Naive thymus-derived CD4-positive, alpha-beta T cell (primary cell): ENCODE measurements at regions not wholly inside any gene's neighbourhood (a gene's known extent, or its start where the extent isn't known, plus 50 kb on each side); places are given as distances from the start of the nearest gene placed in this dataset.

Experiments used
- ATAC-seq: fragments of 150-1000 bp; cut with Tn5 transposase; 2 replicates; pipeline ENCODE4 v1.10.0; 2021; ENCODE audit warnings: mild to moderate bottlenecking, moderate library complexity
- CTCF ChIA-PET: fragments of 350-600 bp; sonication (Branson Sonifier 250); formaldehyde crosslinking; loops from one replicate; lab custom pipeline; 2021; ENCODE audit warnings: antibody characterized with exemption; lab: Charles Lee
- POLR2A ChIA-PET: fragments of 350-600 bp; sonication (Branson Sonifier 250); formaldehyde crosslinking; loops from one replicate; lab custom pipeline; 2021; ENCODE audit warnings: antibody characterized with exemption, inconsistent platforms; lab: Charles Lee
- DNase-seq, 9 donors: peaks; one replicate each; pipeline versions ENCODE4 v3.0.0 to v3.0.0-alpha.2; 2020 to 2022; ENCODE audit warnings: mixed read lengths in 1 of 9
- H3K27ac ChIP-seq: one replicate; pipeline ENCODE4 v1.7.0; 2013; ENCODE audit warnings: mild to moderate bottlenecking, low read depth, low read length, moderate library complexity
- H3K27me3 ChIP-seq, 2 donors: one replicate each; pipeline ENCODE4 v1.7.0; 2013; ENCODE audit warnings: low read length in 2 of 2, mild to moderate bottlenecking in 2 of 2, moderate library complexity in 2 of 2; ENCODE audit not compliant: control insufficient read depth in 2 of 2, insufficient read depth in 2 of 2
- H3K36me3 ChIP-seq, 3 experiments: 1 replicate in 2 of 3; 2 replicates in 1 of 3; pipeline ENCODE4 v1.7.0; 2013; ENCODE audit warnings: low read length in 3 of 3, mild to moderate bottlenecking in 3 of 3, moderate library complexity in 1 of 3; ENCODE audit not compliant: insufficient read depth in 3 of 3, control insufficient read depth in 2 of 3
- H3K4me1 ChIP-seq, 2 donors: one replicate each; pipeline ENCODE4 v1.7.0; 2013; ENCODE audit warnings: low read length in 2 of 2, mild to moderate bottlenecking in 2 of 2, moderate library complexity in 1 of 2; ENCODE audit not compliant: control insufficient read depth in 2 of 2, insufficient read depth in 2 of 2
- H3K4me3 ChIP-seq: 2 replicates; pipeline ENCODE4 v1.7.0; 2013; ENCODE audit warnings: mild to moderate bottlenecking, low read length
- H3K9me3 ChIP-seq, 3 experiments: 1 replicate in 2 of 3; 2 replicates in 1 of 3; pipeline ENCODE4 v1.7.0; 2013; ENCODE audit warnings: low read length in 3 of 3; ENCODE audit not compliant: control insufficient read depth in 2 of 3
- H3K27ac Mint-ChIP-seq, 9 donors: one replicate each; pipeline ENCODE4 v1.8.0; 2020 to 2022; ENCODE audit warnings: mixed read lengths in 9 of 9, mild to moderate bottlenecking in 8 of 9, moderate library complexity in 5 of 9, inconsistent platforms in 2 of 9
- H3K27me3 Mint-ChIP-seq, 5 donors: one replicate each; pipeline ENCODE4 v1.8.0; 2021 to 2022; ENCODE audit warnings: mixed read lengths in 5 of 5, mild to moderate bottlenecking in 1 of 5
- H3K36me3 Mint-ChIP-seq, 5 donors: one replicate each; pipeline ENCODE4 v1.8.0; 2020 to 2022; ENCODE audit warnings: mixed read lengths in 5 of 5, mild to moderate bottlenecking in 3 of 5, inconsistent platforms in 1 of 5
- H3K4me1 Mint-ChIP-seq, 7 donors: one replicate each; pipeline ENCODE4 v1.8.0; 2020 to 2022; ENCODE audit warnings: mixed read lengths in 7 of 7, mild to moderate bottlenecking in 3 of 7, inconsistent platforms in 1 of 7
- H3K4me3 Mint-ChIP-seq, 10 donors: one replicate each; pipeline ENCODE4 v1.8.0; 2020 to 2022; ENCODE audit warnings: mild to moderate bottlenecking in 10 of 10, mixed read lengths in 10 of 10, moderate library complexity in 6 of 10, inconsistent platforms in 2 of 10
- H3K9me3 Mint-ChIP-seq, 11 donors: one replicate each; pipeline ENCODE4 v1.8.0; 2020 to 2022; ENCODE audit warnings: mixed read lengths in 11 of 11, mild to moderate bottlenecking in 4 of 11, inconsistent platforms in 1 of 11, moderate library complexity in 1 of 11
- intact Hi-C, 2 donors: fragments of 100-400 bp; cut with micrococcal nuclease; formaldehyde crosslinking; loops; one replicate each; pipeline ENCODE4 v1.15.1; 2023

DNA sequence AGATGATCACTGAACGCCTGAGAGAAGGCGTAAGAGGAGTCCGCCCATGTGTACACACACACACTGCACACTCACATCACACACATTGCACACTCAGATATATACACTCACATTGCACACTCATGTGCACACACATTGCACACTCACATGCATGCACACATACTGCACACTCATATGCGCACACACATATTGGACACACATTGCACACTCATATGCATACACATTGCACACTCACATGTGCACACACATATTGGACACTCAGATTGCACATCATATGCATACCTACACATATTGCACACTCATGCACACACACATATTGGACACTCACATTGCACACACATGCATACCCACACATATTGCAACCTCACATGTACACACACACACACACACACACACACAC, 163.2 kb downstream of the WSCD1 start:
- H3K4me3 Mint-ChIP-seq = no peak overlapping the region
- H3K27ac Mint-ChIP-seq = no peak overlapping the region
- H3K9me3 ChIP-seq = no peaks in the 10 kb centered on the region
- no peaks in the 10 kb centered on the region for H3K4me1 ChIP-seq
- DNase-seq (no peak), ATAC-seq (no peak)
- peaks cover 0 to 5% (median 5%) of the 10 kb centered on the region in 5 donors for H3K27me3 Mint-ChIP-seq
- no peaks in the 10 kb centered on the region for H3K4me1 Mint-ChIP-seq
- ChIA-PET CTCF (no interaction called here), POLR2A (no interaction called here)
- no peaks in the 10 kb centered on the region for H3K27me3 ChIP-seq
- peaks cover 0 to 3% (median 0%) of the 10 kb centered on the region in 11 donors for H3K9me3 Mint-ChIP-seq
- no peaks in the 10 kb centered on the region for H3K36me3 Mint-ChIP-seq
- no peaks in the 10 kb centered on the region for H3K36me3 ChIP-seq
- no peak overlapping the region for H3K4me3 ChIP-seq
- intact Hi-C loops = no loop called here
- no peak overlapping the region for H3K27ac ChIP-seq

DNA sequence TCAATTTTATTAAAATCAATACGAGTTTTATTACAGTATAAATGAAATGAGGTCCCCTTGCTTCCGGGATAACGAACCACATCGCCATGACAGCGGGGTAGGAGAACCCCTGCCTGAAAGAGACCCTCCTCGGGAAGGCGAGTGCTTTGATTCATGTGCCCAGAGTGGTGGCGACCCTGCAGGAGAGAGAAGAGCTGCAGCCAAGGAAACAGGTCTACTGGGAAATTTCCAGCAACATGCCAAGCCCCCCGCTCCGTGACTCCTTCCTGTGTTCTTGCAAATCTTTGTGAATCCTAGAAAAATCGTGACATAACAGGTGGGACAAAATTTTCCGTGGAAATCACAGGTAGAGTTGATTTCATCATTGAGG, 162.5 kb downstream of the WSCD1 start:
- Histone ChIP-seq H3K27me3 (no peaks in the 10 kb centered on the region), H3K4me1 (no peaks in the 10 kb centered on the region), H3K27ac (no peak overlapping the region), H3K4me3 (no peak overlapping the region), H3K36me3 (no peaks in the 10 kb centered on the region), H3K9me3 (no peaks in the 10 kb centered on the region)
- no peaks in the 10 kb centered on the region for H3K36me3 Mint-ChIP-seq
- no peaks in the 10 kb centered on the region for H3K4me1 Mint-ChIP-seq
- H3K9me3 Mint-ChIP-seq = peaks cover 0 to 3% (median 0%) of the 10 kb centered on the region in 11 donors
- ChIA-PET POLR2A (no interaction called here), CTCF (no interaction called here)
- H3K27ac Mint-ChIP-seq = no peak overlapping the region
- peaks cover 0 to 5% (median 5%) of the 10 kb centered on the region in 5 donors for H3K27me3 Mint-ChIP-seq
- DNase-seq = no peak
- no peak overlapping the region for H3K4me3 Mint-ChIP-seq
- intact Hi-C loops = no loop called here
- ATAC-seq = no peak

DNA sequence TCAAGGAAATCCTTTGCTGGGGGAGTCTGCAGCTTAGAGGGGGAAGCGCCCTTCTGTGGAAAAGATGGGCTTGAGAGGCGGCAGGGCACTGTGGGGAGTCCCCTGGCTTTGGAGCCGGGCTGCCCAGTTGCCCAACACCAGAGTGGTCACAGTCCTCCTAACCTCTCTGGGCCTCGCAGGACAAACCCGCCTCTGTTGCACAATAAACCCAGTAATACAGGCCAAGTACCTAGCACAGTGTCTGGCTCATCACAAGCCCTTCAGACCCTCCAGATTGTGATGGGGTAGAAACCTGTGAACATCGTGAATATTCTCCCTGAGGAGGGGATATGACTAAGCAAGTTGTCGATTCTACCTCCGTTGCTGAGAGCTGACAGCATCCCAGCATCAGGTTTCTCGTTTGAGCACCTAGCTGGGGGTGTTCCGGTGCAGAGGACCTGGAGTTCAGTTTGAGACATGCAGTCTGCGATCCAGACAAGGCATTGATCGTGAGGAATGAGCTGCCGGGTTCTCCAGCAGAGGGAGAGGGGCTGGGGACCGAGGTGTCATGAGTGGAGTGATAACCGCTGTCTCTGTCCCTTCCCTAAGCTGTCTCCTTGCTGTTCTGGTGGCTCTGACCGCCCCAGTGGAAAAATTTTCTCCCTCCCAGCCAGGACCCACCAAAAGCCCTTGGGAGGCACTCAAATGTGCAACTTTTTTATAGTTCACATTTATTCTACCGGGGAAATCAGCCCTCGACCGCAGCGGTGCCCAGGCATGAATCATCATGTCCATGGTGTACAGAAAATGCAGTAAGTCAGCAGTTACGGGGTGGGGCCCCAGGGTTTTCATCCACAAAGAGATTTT, 161.9 kb downstream of the WSCD1 start:
- intact Hi-C loops = no loop called here
- no peak overlapping the region for H3K4me3 ChIP-seq

DNA sequence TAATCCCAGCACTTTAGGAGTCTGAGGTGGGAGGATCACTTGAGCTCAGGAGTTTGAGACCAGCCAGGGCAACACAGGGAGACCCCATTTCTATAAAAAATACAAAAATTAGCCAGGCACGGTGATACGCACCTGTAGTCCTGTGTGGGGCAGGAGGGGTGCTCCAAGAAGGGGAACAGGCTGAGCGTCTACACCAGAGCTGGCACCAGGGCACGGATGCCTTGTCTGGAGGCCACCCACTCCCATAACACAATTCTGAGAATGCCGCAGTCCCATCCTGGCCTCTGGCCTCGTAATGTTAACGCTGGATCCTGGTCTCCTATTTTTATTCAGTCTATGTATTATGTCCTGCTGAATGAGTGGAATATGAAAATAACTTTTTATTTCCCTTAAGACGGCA, 161.3 kb downstream of the WSCD1 start:
- no peak overlapping the region for H3K27ac ChIP-seq
- Mint-ChIP-seq H3K27ac (no peak overlapping the region), H3K27me3 (peaks cover 0 to 6% (median 5%) of the 10 kb centered on the region in 5 donors), H3K4me1 (no peaks in the 10 kb centered on the region), H3K4me3 (no peak overlapping the region), H3K36me3 (no peaks in the 10 kb centered on the region), H3K9me3 (peaks cover 0 to 3% (median 0%) of the 10 kb centered on the region in 11 donors)
- ATAC-seq (no peak), DNase-seq (no peak)
- CTCF ChIA-PET = no interaction called here
- no peaks in the 10 kb centered on the region for H3K27me3 ChIP-seq
- no peaks in the 10 kb centered on the region for H3K36me3 ChIP-seq
- intact Hi-C loops = no loop called here
- H3K4me3 ChIP-seq = no peak overlapping the region
- POLR2A ChIA-PET = no interaction called here
- H3K4me1 ChIP-seq = no peaks in the 10 kb centered on the region
- no peaks in the 10 kb centered on the region for H3K9me3 ChIP-seq

More for the DNA sequence above, 161.9 kb downstream of the WSCD1 start:
- Histone ChIP-seq H3K27me3 (no peaks in the 10 kb centered on the region), H3K27ac (no peak overlapping the region), H3K9me3 (no peaks in the 10 kb centered on the region), H3K36me3 (no peaks in the 10 kb centered on the region), H3K4me1 (no peaks in the 10 kb centered on the region)
- Mint-ChIP-seq H3K4me1 (no peaks in the 10 kb centered on the region), H3K36me3 (no peaks in the 10 kb centered on the region), H3K27me3 (peaks cover 0 to 6% (median 5%) of the 10 kb centered on the region in 5 donors), H3K9me3 (peaks cover 0 to 3% (median 0%) of the 10 kb centered on the region in 11 donors), H3K4me3 (no peak overlapping the region), H3K27ac (no peak overlapping the region)
- ATAC-seq = no peak
- ChIA-PET CTCF (no interaction called here), POLR2A (no interaction called here)
- no peak for DNase-seq

DNA sequence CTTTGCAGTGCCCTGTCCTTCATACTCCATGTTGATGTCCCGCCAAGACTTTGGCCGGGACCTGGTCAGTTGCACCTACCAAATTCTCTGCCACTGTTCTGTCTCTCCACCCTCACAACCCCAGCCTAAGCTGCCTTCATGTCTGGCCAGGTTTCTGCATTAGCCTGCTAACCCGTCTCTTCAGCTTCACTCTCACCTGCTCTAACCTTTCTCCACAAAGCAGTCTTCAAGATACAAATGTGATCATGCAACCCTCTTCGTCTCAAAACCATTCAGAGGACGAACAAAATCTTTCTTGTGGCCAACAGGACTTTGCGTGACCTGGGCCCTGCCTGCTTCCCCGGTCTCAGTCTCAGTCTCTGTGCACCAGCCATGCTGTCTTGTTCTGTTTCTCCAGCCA, 148.2 kb downstream of the WSCD1 start:
- peaks cover 0 to 2% (median 0%) of the 10 kb centered on the region in 7 donors for H3K4me1 Mint-ChIP-seq
- no peaks in the 10 kb centered on the region for H3K9me3 ChIP-seq
- no peak overlapping the region for H3K27ac ChIP-seq
- H3K27me3 ChIP-seq = no peaks in the 10 kb centered on the region
- no peaks in the 10 kb centered on the region for H3K36me3 ChIP-seq
- intact Hi-C loops = no loop called here
- ChIA-PET CTCF (no interaction called here), POLR2A (no interaction called here)
- H3K4me3 Mint-ChIP-seq = no peak overlapping the region
- ATAC-seq (no peak), DNase-seq (no peak)
- H3K4me3 ChIP-seq = no peak overlapping the region
- no peaks in the 10 kb centered on the region for H3K4me1 ChIP-seq
- peaks cover 0 to 13% (median 0%) of the 10 kb centered on the region in 5 donors for H3K36me3 Mint-ChIP-seq
- no peak overlapping the region for H3K27ac Mint-ChIP-seq
- H3K27me3 Mint-ChIP-seq = peaks cover 14 to 43% (median 38%) of the 10 kb centered on the region in 5 donors
- peaks cover 0 to 28% (median 12%) of the 10 kb centered on the region in 11 donors for H3K9me3 Mint-ChIP-seq

DNA sequence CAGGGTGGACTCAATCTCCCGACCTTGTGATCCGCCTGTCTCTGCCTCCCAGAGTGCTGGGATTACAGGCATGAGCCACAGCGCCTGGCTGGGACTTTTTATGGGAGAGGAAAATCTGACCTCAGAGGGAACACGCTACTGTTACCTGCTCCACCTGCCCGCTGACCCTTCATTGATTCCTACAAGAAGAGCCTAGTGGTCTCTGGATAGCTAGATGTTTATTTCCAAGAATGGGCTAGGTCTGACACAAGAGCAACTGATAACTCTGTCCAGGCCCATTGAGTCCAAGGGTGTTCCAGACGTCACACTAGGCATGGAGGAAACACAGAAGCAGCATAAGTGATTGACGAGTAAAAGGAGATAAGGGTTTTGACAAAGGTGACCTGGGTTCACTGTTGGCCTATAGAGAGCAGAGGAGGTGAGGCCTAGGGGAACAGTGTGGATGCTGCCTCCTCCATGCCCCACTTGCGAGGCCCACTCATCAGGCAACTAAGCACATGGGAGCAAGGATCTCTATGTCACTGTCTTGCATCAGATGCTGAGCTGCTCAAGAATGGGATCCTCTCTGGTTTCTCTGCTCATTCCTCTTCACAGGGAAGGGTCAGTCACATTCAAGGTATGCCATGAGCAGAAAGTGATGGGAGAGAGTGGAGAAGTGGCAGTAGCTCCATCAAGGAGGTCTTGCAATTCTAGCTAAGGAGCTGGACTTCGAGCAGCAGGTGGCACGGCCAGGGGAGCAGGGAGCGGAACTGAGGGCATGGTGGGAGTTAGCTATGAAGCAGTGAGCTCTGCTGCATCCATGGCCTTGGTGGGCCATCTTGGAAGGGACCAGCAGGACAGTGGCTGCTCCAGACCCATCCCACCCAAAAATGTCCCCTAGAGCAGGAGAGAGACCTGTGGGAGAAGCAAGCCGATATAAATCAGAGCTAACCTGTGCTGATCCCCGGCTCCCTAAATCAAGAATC, 145.2 kb downstream of the WSCD1 start:
- no peaks in the 10 kb centered on the region for H3K36me3 ChIP-seq
- H3K9me3 Mint-ChIP-seq = peaks cover 0 to 5% (median under 1%) of the 10 kb centered on the region in 11 donors
- DNase-seq = no peak
- H3K9me3 ChIP-seq = no peaks in the 10 kb centered on the region
- H3K4me3 ChIP-seq = no peak overlapping the region
- ChIA-PET POLR2A (no interaction called here), CTCF (no interaction called here)
- no peaks in the 10 kb centered on the region for H3K36me3 Mint-ChIP-seq
- H3K27me3 Mint-ChIP-seq = peaks cover 3 to 38% (median 29%) of the 10 kb centered on the region in 5 donors
- no peaks in the 10 kb centered on the region for H3K4me1 Mint-ChIP-seq
- no peak overlapping the region for H3K27ac ChIP-seq
- intact Hi-C loops = no loop called here
- H3K27me3 ChIP-seq = no peaks in the 10 kb centered on the region
- no peak overlapping the region for H3K4me3 Mint-ChIP-seq
- ATAC-seq = no peak
- no peaks in the 10 kb centered on the region for H3K4me1 ChIP-seq
- H3K27ac Mint-ChIP-seq = no peak overlapping the region
